D721Med (cell line): ENCODE measurements at regions not wholly inside any gene's neighbourhood (a gene's known extent, or its start where the extent isn't known, plus 50 kb on each side); places are given as distances from the start of the nearest gene placed in this dataset.

ENCODE experiments used
- DNase-seq: peaks from one replicate; pipeline ENCODE4 v3.0.0; 2011; ENCODE audit warnings: low spot score; ENCODE audit not compliant: insufficient read length
- FAIRE-seq: peaks from 2 replicates; lab custom pipeline; 2011; peaks lifted over from hg19 to GRCh38; lab: Jason Lieb, UNC
- TF ChIP-seq, protein P1 (sequence below): IDR thresholded peaks from 2 replicates; pipeline ENCODE4 v1.5.1; 2012; ENCODE audit warnings: mild to moderate bottlenecking, control low read depth; ENCODE audit not compliant: insufficient read depth; ENCODE audit errors: missing control alignments

DNA sequence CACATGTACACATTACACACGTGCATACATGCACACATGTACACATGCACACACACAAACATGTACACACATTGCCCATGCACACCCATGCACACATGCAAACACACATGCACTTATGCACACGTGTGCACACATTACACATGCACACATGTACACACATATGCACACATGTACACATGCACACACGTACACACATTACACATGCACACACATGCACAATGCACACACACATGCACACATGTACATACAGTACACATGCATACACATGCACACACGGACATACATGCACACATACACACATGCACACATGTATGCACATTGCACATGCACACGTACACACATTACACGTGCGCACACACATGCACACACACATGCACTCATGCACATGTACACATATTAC, 95.3 kb upstream of the TTC34 start:
- FAIRE-seq (no peak), DNase-seq (no peak)
- TF ChIP-seq, protein P1, sequence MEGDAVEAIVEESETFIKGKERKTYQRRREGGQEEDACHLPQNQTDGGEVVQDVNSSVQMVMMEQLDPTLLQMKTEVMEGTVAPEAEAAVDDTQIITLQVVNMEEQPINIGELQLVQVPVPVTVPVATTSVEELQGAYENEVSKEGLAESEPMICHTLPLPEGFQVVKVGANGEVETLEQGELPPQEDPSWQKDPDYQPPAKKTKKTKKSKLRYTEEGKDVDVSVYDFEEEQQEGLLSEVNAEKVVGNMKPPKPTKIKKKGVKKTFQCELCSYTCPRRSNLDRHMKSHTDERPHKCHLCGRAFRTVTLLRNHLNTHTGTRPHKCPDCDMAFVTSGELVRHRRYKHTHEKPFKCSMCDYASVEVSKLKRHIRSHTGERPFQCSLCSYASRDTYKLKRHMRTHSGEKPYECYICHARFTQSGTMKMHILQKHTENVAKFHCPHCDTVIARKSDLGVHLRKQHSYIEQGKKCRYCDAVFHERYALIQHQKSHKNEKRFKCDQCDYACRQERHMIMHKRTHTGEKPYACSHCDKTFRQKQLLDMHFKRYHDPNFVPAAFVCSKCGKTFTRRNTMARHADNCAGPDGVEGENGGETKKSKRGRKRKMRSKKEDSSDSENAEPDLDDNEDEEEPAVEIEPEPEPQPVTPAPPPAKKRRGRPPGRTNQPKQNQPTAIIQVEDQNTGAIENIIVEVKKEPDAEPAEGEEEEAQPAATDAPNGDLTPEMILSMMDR: no peak

DNA sequence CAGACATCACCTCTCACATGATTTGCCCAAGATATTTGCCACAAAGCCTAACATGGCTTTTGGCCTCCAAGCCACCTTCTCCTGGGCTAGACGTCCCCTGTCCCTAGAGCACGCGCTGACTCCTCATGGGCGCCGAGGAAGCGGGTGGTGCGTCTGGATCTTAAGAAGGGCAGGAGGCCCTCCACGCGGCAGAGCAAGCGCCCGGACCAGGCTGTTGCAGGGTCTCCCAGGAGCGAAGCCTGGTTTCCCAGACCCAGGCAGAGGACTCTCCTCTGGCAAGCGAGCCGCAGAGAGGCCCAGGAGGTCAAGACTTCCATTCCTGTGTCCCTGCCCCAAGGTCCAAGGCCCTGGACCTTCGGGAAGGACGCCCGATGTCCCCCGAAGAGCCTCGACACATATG, 101.7 kb upstream of the TTC34 start:
- DNase-seq: no peak
- no peak for FAIRE-seq
- TF ChIP-seq, protein P1: no peak

GRCh38 chr1:2904191-2904590, 102.7 kb upstream of the TTC34 start:
- no peak for FAIRE-seq
- no peak for DNase-seq
- TF ChIP-seq, protein P1: no peak

- FAIRE-seq: no peak
- DNase-seq: no peak
- TF ChIP-seq, protein P1: no peak
These were observed 103.9 kb upstream of the TTC34 start for GRCh38 chr1:2905356-2905755.

GRCh38 chr1:2906085-2906484, 104.6 kb upstream of the TTC34 start:
- FAIRE-seq: no peak
- TF ChIP-seq, protein P1: no peak
- DNase-seq: no peak

- no peak for DNase-seq
- FAIRE-seq: no peak
- TF ChIP-seq, protein P1: no peak
These were observed 105.1 kb upstream of the TTC34 start for GRCh38 chr1:2906620-2907019.

DNA sequence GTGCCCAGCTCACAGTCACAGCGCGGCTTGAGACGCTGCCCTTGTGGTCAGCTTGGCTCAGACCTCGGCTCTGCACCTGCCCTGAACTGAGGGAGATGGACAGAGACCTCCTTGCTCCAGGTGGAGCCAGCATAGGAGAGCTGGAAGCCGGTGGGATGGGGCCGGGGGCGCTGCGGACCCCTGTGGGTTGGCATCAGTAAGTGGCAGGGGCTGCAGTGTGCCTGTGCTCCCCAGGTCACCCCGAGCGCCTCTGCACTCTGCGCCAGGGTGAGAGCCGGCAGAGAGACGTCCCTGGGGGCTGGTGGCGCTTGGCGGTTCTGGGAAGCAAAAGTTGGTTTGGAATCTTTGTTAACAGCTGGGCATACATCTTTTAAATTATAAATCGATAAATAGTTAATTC, 105.6 kb upstream of the TTC34 start:
- TF ChIP-seq, protein P1: no peak
- no peak for FAIRE-seq
- no peak for DNase-seq
